ENCODE measurements at regions not wholly inside any gene's neighbourhood (a gene's known extent, or its start where the extent isn't known, plus 50 kb on each side); places are given as distances from the start of the nearest gene placed in this dataset.

DNA sequence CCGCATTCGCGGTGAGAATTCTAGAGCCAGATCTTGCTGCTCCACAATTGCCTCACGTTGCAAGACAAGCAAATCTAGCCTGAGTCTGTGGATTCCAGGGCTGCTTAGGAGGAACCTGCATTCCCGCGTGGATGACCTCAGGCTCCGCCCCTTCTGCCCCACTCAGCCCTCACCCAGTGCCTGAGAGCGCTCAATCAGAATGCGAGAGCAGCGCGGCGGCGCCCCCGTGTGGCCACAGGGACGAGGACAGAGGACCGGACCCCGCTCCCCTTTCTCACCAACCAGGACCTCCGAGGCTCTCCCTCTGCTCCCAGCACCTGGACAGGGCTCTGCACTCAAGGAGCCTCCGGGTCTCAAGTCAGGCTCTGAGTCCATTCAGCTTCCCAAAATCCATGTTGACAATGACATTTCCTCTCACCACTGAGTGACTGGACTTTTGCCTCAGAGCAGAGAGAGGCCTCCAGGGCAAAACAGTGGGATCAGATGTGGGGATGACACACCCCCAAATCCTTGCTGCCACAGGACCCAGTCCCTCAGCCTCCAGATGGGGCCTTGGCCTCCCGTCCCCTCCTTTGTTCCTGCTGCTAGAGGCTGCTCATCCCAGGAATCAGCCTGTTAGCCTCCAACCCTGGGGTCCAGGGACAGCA, 52.0 kb downstream of the RPP21 start:
- DNase-seq = peak; percentile 5

DNA sequence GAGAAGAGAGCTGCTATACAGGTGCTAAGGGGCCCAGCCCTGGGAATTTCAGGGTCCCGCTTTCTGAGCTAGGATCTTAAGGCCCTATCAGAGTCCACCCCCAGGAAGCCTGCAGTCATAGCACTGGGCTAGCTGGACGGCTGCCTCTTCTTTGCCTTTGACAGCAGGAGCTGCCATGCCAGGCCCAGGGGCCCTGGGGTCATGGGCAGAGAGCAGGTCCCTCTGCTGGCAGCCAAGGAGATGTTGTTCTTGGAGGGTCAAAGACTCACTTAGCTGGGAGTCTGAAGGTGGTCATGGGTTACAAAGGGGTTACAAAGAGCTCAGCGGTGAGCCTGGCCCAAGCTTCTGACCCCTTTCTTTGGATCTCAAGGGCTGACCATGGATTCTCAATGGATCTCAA, 52.7 kb downstream of the RPP21 start:
- DNase-seq = no peak

DNA sequence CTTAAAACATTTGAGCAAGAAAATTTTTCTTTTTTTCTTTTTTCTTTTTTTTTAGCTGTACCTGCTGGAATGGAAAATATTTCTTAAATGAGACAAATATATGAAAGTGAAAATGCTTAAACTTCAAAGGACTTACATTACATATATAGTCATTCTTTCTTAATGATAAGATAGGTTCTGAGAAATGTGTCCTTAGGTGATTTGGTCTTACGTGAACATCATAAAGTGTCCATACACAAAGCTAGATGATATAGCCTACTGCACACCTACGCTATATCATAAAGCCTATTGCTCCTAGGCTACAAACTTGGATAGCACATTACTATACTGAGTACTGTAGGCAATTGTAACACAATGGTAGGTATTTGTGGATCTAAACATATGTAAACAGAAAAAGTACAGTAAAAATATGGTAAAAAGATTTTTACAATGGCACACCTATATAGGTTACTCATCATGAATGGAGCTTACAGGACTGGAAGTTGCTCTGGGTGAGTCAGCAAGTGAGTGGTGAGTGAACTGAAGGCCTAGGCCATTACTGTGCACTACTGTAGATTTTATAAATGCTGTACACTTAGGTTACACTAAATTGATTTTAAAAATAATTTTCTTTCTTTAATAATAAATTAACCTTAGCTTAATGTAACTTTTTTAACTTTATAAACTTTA, 54.6 kb downstream of the RPP21 start:
- DNase-seq = no peak

DNA sequence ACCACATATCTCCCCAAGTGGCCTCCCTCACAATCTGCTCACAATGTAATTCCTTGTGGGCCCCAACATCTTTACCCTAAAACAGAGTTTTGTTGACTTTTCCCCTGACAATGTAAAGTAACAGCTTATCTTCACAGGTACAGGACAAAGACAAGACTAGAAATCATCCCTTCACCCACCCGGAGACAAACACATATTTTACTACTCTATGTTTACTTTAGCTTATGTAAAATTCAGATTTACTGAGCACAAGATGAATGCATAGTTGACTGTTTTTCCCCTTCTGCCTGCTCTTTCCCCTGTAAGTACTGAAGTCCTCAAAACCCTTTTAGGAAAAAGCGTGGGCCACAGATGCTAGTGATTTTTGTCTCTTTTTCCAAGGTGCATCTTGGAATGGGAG, 61.0 kb downstream of the RPP21 start:
- no peak for DNase-seq

DNA sequence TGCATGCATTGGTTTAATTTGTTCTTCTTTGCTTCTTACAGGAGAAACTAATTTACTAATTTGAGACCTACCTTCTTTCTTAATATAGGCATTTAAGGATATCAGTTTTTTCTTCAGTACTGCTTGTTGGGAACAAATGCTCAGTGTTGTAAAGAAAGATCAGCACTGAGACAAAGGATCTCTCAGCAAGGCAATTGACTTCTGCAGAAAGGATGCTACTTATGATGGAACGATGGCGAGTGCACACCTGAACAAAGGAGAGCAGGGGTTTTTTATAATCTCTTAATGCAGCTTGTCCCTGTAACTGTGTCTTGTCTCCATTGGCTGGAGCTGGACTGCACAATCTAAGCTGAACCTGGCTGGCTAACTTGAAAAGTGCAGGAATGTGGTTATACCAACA, 64.2 kb downstream of the RPP21 start:
- no peak for DNase-seq

DNA sequence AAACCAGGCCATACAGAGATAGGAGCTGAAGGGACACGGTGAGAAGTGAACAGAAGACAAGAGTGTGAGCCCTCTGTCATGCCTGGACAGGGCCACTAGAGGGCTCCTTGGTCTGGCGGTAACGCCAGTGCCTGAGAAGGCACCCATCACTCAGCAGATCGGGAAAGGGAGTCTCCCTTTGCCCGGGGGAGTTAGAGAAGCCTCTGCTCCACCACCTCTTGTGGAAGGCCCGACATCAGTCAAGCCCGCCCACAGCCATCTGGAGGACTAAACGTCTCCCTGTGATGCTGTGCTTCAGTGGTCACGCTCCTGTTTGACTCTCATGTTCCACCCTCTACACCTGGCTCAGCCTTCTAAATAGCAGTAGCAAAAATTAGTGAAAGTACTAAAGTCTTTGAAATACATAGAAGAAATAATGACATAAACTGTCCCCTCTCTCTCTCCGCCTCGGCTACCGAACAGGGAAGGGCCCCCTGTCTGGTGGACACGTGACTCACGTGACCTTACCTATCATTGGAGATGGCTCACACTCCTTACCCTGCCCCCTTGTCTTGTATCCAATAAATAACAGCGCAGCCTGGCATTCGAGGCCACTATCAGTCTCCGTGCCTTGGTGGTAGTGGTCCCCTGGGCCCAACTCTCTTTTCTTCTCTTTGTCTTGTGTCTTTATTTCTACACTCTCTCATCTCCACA, 66.7 kb downstream of the RPP21 start:
- no peak for DNase-seq

DNA sequence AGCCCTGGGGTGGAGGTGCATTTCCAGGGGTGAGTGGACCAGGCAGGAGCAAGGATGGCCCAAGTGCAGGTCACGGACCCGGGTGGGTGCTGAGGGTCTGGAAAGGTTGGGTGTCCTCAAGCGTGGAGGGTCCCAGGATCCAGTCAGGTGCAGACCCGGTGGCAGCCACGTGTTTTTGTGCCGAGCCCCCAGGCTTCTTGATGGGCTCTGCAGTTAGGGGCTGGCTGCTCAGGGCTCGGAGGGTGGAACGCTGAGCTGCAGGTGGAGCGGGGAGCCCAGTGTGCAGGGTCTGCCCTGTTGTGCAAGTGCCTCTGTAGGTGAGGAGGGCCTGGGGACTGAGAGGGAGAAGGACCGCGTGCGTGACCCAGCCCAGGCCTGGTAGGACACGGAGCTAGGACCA, 70.9 kb upstream of the HLA-E start:
- no peak for DNase-seq

DNA sequence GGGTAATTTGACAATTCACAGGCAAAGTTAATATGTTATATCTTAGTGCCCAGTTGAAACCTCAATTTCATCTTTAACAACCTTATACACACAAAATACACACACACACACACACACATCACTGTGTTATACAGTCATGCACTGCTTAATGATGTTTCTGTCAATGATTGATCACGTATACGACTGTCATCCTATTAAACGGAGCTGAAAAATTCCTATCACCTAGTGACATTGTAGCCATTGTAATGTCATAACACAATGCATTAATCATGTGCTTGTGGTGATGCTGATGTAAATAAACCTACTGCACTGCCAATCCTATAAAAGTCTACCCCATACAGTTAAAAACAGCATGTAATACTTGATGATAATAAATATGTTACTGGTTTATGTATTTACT, 64.8 kb upstream of the HLA-E start:
- DNase-seq = no peak
